CD14-positive monocyte (primary cell): ENCODE measurements at regions not wholly inside any gene's neighbourhood (a gene's known extent, or its start where the extent isn't known, plus 50 kb on each side); places are given as distances from the start of the nearest gene placed in this dataset.

Experiments
- DNase-seq, 3 donors: peaks; one replicate each; pipeline ENCODE4 v3.0.0-alpha.2; 2011 to 2022
- H2AFZ ChIP-seq: 2 replicates; pipeline ENCODE4 v1.6.0; 2012; ENCODE audit warnings: mild to moderate bottlenecking, low read depth, low read length, inconsistent platforms; ENCODE audit not compliant: insufficient read depth, poor library complexity, severe bottlenecking
- H3K27ac ChIP-seq, 2 donors: 1 replicate in 1 of 2; 2 replicates in 1 of 2; pipeline ENCODE4 v1.5.1; 2012 to 2013; ENCODE audit warnings: low read length in 2 of 2, control low read depth in 1 of 2, inconsistent platforms in 1 of 2, low read depth in 1 of 2, mild to moderate bottlenecking in 1 of 2
- H3K27me3 ChIP-seq, 2 donors: one replicate each; pipeline versions ENCODE4 v1.6.0 to v1.6.1; 2011 to 2013; ENCODE audit warnings: low read length in 2 of 2; ENCODE audit not compliant: control insufficient read depth in 2 of 2, insufficient read depth in 2 of 2
- H3K36me3 ChIP-seq, 2 donors: replicated peaks in 1 of 2; 1 replicate in 1 of 2; 2 replicates in 1 of 2; pipeline versions ENCODE4 v1.5.1 to v1.6.1; 2012 to 2013; ENCODE audit warnings: low read length in 2 of 2, control low read depth in 1 of 2, inconsistent platforms in 1 of 2, mild to moderate bottlenecking in 1 of 2; ENCODE audit not compliant: insufficient read depth in 2 of 2, control insufficient read depth in 1 of 2
- H3K4me1 ChIP-seq, 2 donors: 1 replicate in 1 of 2; 2 replicates in 1 of 2; pipeline versions ENCODE4 v1.5.1 to v1.6.1; 2012 to 2013; ENCODE audit warnings: low read length in 2 of 2, control low read depth in 1 of 2, inconsistent platforms in 1 of 2, mild to moderate bottlenecking in 1 of 2, moderate library complexity in 1 of 2; ENCODE audit not compliant: insufficient read depth in 2 of 2, control insufficient read depth in 1 of 2
- H3K4me2 ChIP-seq: replicated peaks from 2 replicates; pipeline ENCODE3; 2012; ENCODE audit warnings: low read length, moderate library complexity, mild to moderate bottlenecking; ENCODE audit not compliant: poor library complexity, severe bottlenecking; ENCODE audit errors: extremely low read depth
- H3K4me3 ChIP-seq, 3 experiments: fragments of 200-600 bp in 1 of 3; sonication (generic) in 1 of 3; replicated peaks in 1 of 3; 1 replicate in 2 of 3; 2 replicates in 1 of 3; pipeline ENCODE4 v1.5.1; 2011 to 2013; ENCODE audit warnings: low read length in 3 of 3, mild to moderate bottlenecking in 3 of 3, control low read depth in 2 of 3, low read depth in 2 of 3, inconsistent platforms in 1 of 3, moderate library complexity in 1 of 3
- H3K79me2 ChIP-seq: 2 replicates; pipeline ENCODE4 v1.6.0; 2012; ENCODE audit warnings: mild to moderate bottlenecking, control low read depth, inconsistent platforms, low read length, moderate library complexity; ENCODE audit not compliant: insufficient read depth
- H3K9ac ChIP-seq: 2 replicates; pipeline ENCODE4 v1.6.0; 2017; ENCODE audit warnings: low read length, mild to moderate bottlenecking; ENCODE audit not compliant: insufficient read depth, poor library complexity, severe bottlenecking
- H3K9me3 ChIP-seq, 2 donors: replicated peaks in 1 of 2; 1 replicate in 1 of 2; 2 replicates in 1 of 2; pipeline versions ENCODE4 v1.5.1 to v1.6.1; 2012 to 2013; ENCODE audit warnings: low read length in 2 of 2, control low read depth in 1 of 2; ENCODE audit not compliant: control insufficient read depth in 1 of 2, insufficient read depth in 1 of 2
- H4K20me1 ChIP-seq: 2 replicates; pipeline ENCODE4 v1.6.0; 2012; ENCODE audit warnings: mild to moderate bottlenecking, low read length, control low read depth, moderate library complexity; ENCODE audit not compliant: insufficient read depth
- H3K27ac Mint-ChIP-seq, 7 donors: one replicate each; pipeline ENCODE4 v1.8.0; 2020; ENCODE audit warnings: mild to moderate bottlenecking in 7 of 7, mixed read lengths in 7 of 7, moderate library complexity in 6 of 7, inconsistent platforms in 2 of 7
- H3K27me3 Mint-ChIP-seq, 3 donors: one replicate each; pipeline ENCODE4 v1.8.0; 2021 to 2022; ENCODE audit warnings: low read depth in 3 of 3, mild to moderate bottlenecking in 3 of 3, mixed read lengths in 3 of 3, moderate library complexity in 3 of 3, inconsistent platforms in 1 of 3
- H3K36me3 Mint-ChIP-seq, 2 donors: one replicate each; pipeline ENCODE4 v1.8.0; 2020; ENCODE audit warnings: mixed read lengths in 2 of 2, inconsistent platforms in 1 of 2, mild to moderate bottlenecking in 1 of 2
- H3K4me1 Mint-ChIP-seq: one replicate; pipeline ENCODE4 v1.8.0; 2020; ENCODE audit warnings: mild to moderate bottlenecking, mixed read lengths
- H3K4me3 Mint-ChIP-seq, 2 donors: one replicate each; pipeline ENCODE4 v1.8.0; 2020; ENCODE audit warnings: mild to moderate bottlenecking in 2 of 2, mixed read lengths in 2 of 2, moderate library complexity in 1 of 2
- H3K9me3 Mint-ChIP-seq, 7 donors: one replicate each; pipeline ENCODE4 v1.8.0; 2020 to 2022; ENCODE audit warnings: mixed read lengths in 7 of 7, mild to moderate bottlenecking in 6 of 7, moderate library complexity in 6 of 7, inconsistent platforms in 2 of 7
- CTCF ChIP-seq: fragments of 200-600 bp; IDR thresholded peaks from one replicate; pipeline ENCODE4 v1.8.0; 2022; ENCODE audit warnings: antibody characterized with exemption, mild to moderate bottlenecking
- WGBS: methylation state at CpG from one replicate; pipeline ENCODE4 v1.1.5; 2013; ENCODE audit warnings: missing lambda C conversion rate; ENCODE audit not compliant: insufficient coverage; 5-methylcytosine and 5-hydroxymethylcytosine counted together
- intact Hi-C, 2 donors: fragments of 100-400 bp; cut with micrococcal nuclease; formaldehyde crosslinking; loops; one replicate each; pipeline versions ENCODE4 v1.15.0 to v1.15.1; 2023

- no peak overlapping the region for H2AFZ ChIP-seq
- Mint-ChIP-seq H3K27ac (no peak overlapping the region), H3K27me3 (peaks cover 0 to 3% (median 3%) of the 10 kb centered on the region in 3 donors), H3K4me1 (peaks cover 25% of the 10 kb centered on the region), H3K9me3 (peaks cover 0 to 2% (median 0%) of the 10 kb centered on the region in 7 donors), H3K36me3 (no peaks in the 10 kb centered on the region), H3K4me3 (peak overlapping the region in 1 of 2 donors; percentile 4)
- peaks cover 10 to 14% of the 10 kb centered on the region in 2 donors for H3K4me1 ChIP-seq
- no peak overlapping the region for H3K4me2 ChIP-seq
- intact Hi-C loops = no loop called here
- no peak for TF ChIP-seq CTCF
- H3K36me3 ChIP-seq = no peaks in the 10 kb centered on the region
- H3K4me3 ChIP-seq = no peak overlapping the region
- no peak overlapping the region for H3K9ac ChIP-seq
- WGBS = 32% methylated on average over 2 of the region's 3 CpGs
- no peaks in the 10 kb centered on the region for H3K9me3 ChIP-seq
- DNase-seq = no peak
- H4K20me1 ChIP-seq = no peaks in the 10 kb centered on the region
- H3K27me3 ChIP-seq = no peaks in the 10 kb centered on the region
- H3K79me2 ChIP-seq = no peaks in the 10 kb centered on the region
- no peak overlapping the region for H3K27ac ChIP-seq
These were observed 99.5 kb upstream of the EEPD1 start for GRCh38 chr7:36053589-36053988.

GRCh38 chr7:36054637-36055036 lies 98.4 kb upstream of the EEPD1 start:
- no peaks in the 10 kb centered on the region for H3K36me3 ChIP-seq
- H3K4me2 ChIP-seq = no peak overlapping the region
- no peaks in the 10 kb centered on the region for H4K20me1 ChIP-seq
- no peaks in the 10 kb centered on the region for H3K27me3 ChIP-seq
- Mint-ChIP-seq H3K27ac (no peak overlapping the region), H3K36me3 (no peaks in the 10 kb centered on the region), H3K27me3 (peaks cover 0 to 3% (median 1%) of the 10 kb centered on the region in 3 donors), H3K9me3 (peaks cover 0 to 2% (median 0%) of the 10 kb centered on the region in 7 donors), H3K4me1 (peaks cover 17% of the 10 kb centered on the region), H3K4me3 (no peak overlapping the region)
- TF ChIP-seq CTCF = no peak
- intact Hi-C loops = no loop called here
- 100% methylated on average over 1 of the region's 2 CpGs for WGBS
- peaks cover 3 to 7% of the 10 kb centered on the region in 2 donors for H3K4me1 ChIP-seq
- no peaks in the 10 kb centered on the region for H3K79me2 ChIP-seq
- no peak overlapping the region for H2AFZ ChIP-seq
- no peaks in the 10 kb centered on the region for H3K9me3 ChIP-seq
- no peak overlapping the region for H3K27ac ChIP-seq
- no peak overlapping the region for H3K9ac ChIP-seq
- DNase-seq = no peak
- no peak overlapping the region for H3K4me3 ChIP-seq
